ENCODE measurements at regions not wholly inside any gene's neighbourhood (a gene's known extent, or its start where the extent isn't known, plus 50 kb on each side); places are given as distances from the start of the nearest gene placed in this dataset.

DNA sequence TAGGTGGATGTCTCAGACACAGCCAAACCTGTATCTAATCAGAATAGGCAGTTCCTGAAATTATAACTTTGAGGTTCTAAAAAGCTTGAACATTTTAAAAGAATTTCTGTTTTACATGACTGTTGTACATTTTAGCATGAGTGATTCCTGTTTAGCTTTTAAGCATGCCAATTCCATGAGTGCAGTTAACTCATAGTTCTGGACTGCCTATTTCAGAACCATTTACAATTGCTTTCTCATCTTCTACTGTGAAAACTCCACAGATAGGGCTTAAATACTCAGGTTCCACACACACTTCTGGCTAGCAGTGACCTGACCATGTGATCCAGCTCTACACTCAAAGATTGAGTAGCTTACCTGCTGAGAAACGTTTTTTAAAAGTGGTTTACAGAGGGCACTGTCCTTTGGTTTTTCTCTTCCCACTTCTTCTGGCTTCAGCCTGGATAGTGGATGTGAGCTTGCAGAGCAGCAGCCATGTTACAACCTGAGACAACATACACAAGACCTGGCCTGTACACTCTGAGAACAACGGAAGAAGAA lies 280.8 kb downstream of the ANKRD50 start:
- H3K27me3 ChIP-seq: no peaks in the 10 kb centered on the region
- no peaks in the 10 kb centered on the region for H3K36me3 ChIP-seq
- intact Hi-C loops (cut with DNase I): no loop called here
- no peak for DNase-seq
- H3K4me1 ChIP-seq: peaks cover 0 to 5% (median 2%) of the 10 kb centered on the region in 4 donors
- H3K27ac ChIP-seq: peak overlapping the region in 1 of 4 donors; percentile 13
- WGBS, 2 donors: 44 to 70% methylated on average over 2 of the region's 2 CpGs
- TF ChIP-seq POLR2A (IDR thresholded peaks at IDR 0.05): no peak
- no peak for TF ChIP-seq EP300 (IDR thresholded peaks at IDR 0.05)
- TF ChIP-seq POLR2AphosphoS5 (IDR thresholded peaks at IDR 0.05): no peak
- TF ChIP-seq, protein P1, sequence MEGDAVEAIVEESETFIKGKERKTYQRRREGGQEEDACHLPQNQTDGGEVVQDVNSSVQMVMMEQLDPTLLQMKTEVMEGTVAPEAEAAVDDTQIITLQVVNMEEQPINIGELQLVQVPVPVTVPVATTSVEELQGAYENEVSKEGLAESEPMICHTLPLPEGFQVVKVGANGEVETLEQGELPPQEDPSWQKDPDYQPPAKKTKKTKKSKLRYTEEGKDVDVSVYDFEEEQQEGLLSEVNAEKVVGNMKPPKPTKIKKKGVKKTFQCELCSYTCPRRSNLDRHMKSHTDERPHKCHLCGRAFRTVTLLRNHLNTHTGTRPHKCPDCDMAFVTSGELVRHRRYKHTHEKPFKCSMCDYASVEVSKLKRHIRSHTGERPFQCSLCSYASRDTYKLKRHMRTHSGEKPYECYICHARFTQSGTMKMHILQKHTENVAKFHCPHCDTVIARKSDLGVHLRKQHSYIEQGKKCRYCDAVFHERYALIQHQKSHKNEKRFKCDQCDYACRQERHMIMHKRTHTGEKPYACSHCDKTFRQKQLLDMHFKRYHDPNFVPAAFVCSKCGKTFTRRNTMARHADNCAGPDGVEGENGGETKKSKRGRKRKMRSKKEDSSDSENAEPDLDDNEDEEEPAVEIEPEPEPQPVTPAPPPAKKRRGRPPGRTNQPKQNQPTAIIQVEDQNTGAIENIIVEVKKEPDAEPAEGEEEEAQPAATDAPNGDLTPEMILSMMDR (IDR thresholded peaks at IDR 0.05): no peak
- H3K4me3 ChIP-seq: no peak overlapping the region
- H3K9me3 ChIP-seq: no peaks in the 10 kb centered on the region

DNA sequence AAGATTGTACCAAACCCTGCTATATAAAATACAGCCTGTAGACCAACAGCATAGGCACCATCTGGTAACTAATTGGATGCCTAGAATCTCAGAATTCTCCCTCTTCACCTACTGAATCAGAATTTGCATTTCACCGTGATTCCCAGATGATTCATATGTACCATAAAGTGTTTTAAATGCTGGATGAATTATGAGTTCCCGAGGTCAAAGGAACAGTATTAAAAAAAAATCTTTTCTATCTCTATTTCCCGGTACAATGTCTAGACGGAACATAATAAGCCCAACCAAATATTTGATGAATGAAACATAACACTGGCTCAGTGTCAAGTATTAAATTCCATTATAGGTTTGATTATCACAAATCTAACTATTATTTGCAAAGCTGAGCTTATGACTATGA lies 280.0 kb downstream of the ANKRD50 start:
- Histone ChIP-seq H3K9me3 (no peaks in the 10 kb centered on the region), H3K4me3 (no peak overlapping the region), H3K36me3 (no peaks in the 10 kb centered on the region), H3K27me3 (no peaks in the 10 kb centered on the region), H3K4me1 (peaks cover 0 to 5% (median 2%) of the 10 kb centered on the region in 4 donors), H3K27ac (peak overlapping the region in 1 of 4 donors; percentile 20)
- TF ChIP-seq EP300 (IDR thresholded peaks at IDR 0.05): no peak
- TF ChIP-seq, protein P1 (IDR thresholded peaks at IDR 0.05): no peak
- TF ChIP-seq POLR2A (IDR thresholded peaks at IDR 0.05): no peak
- no peak for TF ChIP-seq POLR2AphosphoS5 (IDR thresholded peaks at IDR 0.05)
- intact Hi-C loops (cut with DNase I): no loop called here
- WGBS, 2 donors: 8 to 59% methylated on average over 4 of the region's 4 CpGs
- DNase-seq: no peak

DNA sequence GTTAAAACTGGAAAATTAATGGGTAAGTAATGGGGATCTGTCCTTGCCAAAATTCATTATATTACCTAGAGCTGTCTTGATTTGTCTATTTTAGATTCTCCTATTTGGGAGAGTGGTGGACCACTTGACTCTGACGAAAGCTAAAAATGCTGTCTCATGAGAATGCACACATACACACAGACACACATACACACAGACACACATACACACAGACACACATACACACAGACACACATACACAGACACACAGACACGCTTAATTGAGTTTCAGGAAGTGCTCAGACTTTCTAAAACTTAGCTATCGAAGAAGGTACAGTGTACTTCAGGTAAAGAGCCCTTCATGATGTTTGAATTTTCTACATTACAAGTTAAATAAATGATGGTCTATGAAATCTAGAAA lies 279.5 kb downstream of the ANKRD50 start:
- intact Hi-C loops (cut with DNase I): no loop called here
- Histone ChIP-seq H3K36me3 (no peaks in the 10 kb centered on the region), H3K9me3 (no peaks in the 10 kb centered on the region), H3K4me3 (no peak overlapping the region), H3K27ac (peak overlapping the region in 1 of 4 donors; percentile 20), H3K4me1 (peaks cover 0 to 5% (median 2%) of the 10 kb centered on the region in 4 donors), H3K27me3 (no peaks in the 10 kb centered on the region)
- DNase-seq: no peak
- WGBS, 2 donors: 78 to 85% methylated on average over 3 of the region's 3 CpGs
- no peak for TF ChIP-seq POLR2AphosphoS5 (IDR thresholded peaks at IDR 0.05)
- TF ChIP-seq, protein P1 (IDR thresholded peaks at IDR 0.05): no peak
- TF ChIP-seq POLR2A (IDR thresholded peaks at IDR 0.05): no peak
- no peak for TF ChIP-seq EP300 (IDR thresholded peaks at IDR 0.05)

DNA sequence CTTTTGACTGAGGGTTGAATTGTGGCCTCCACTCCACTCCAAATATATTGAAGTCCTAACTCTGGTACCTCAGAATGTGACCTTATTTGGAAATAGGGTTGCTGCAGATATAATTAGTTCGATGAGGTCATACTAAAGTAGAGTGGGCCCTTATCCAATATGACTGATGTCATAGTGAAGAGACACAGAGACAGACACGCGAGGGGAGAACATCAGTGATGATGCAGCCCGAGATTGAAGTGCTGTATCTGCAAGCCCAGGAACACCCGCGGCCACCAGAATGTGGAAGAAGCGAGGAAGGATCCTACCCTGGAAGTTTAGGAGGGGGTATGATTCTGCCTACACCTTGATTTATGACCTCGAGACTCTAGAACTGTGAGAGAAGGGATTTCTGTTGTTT lies 279.0 kb downstream of the ANKRD50 start:
- intact Hi-C loops (cut with DNase I): no loop called here
- Histone ChIP-seq H3K36me3 (no peaks in the 10 kb centered on the region), H3K4me3 (no peak overlapping the region), H3K27me3 (no peaks in the 10 kb centered on the region), H3K27ac (peak overlapping the region in 1 of 4 donors; percentile 20), H3K4me1 (peaks cover 0 to 5% (median 2%) of the 10 kb centered on the region in 4 donors), H3K9me3 (no peaks in the 10 kb centered on the region)
- no peak for DNase-seq
- 91% methylated on average over 8 of the region's 8 CpGs for WGBS, 2 donors
- peak in 1 of 4 donors; percentile 10 for TF ChIP-seq POLR2AphosphoS5 (IDR thresholded peaks at IDR 0.05)
- TF ChIP-seq, protein P1 (IDR thresholded peaks at IDR 0.05): no peak

All from sigmoid colon (tissue), 6 donors.